Type B pancreatic cell (in vitro differentiated cells): ENCODE measurements at regions not wholly inside any gene's neighbourhood (a gene's known extent, or its start where the extent isn't known, plus 50 kb on each side); places are given as distances from the start of the nearest gene placed in this dataset.

Experiments used
- DNase-seq: peaks from one replicate; pipeline ENCODE4 v3.0.0; 2021; ENCODE audit warnings: mixed read lengths; ENCODE audit not compliant: unreplicated experiment; ENCODE audit errors: extremely low spot score
- H3K27ac Mint-ChIP-seq: 2 replicates; pipeline ENCODE4 v1.8.0; 2021; ENCODE audit warnings: mild to moderate bottlenecking, mixed read lengths
- H3K27me3 Mint-ChIP-seq: 2 replicates; pipeline ENCODE4 v1.8.0; 2021; ENCODE audit warnings: mixed read lengths
- H3K36me3 Mint-ChIP-seq: 2 replicates; pipeline ENCODE4 v1.8.0; 2021; ENCODE audit warnings: mixed read lengths
- H3K4me1 Mint-ChIP-seq: one replicate; pipeline ENCODE4 v1.8.0; 2021; ENCODE audit warnings: mixed read lengths; ENCODE audit not compliant: unreplicated experiment
- H3K4me3 Mint-ChIP-seq: 2 replicates; pipeline ENCODE4 v1.8.0; 2021; ENCODE audit warnings: mild to moderate bottlenecking, mixed read lengths
- H3K9me3 Mint-ChIP-seq: 2 replicates; pipeline ENCODE4 v1.8.0; 2021; ENCODE audit warnings: mixed read lengths
- TF ChIP-seq, protein P1 (sequence below): fragments of 200-600 bp; sonication (generic); conservative IDR thresholded peaks from 2 replicates; pipeline ENCODE4 v1.5.0; 2021; ENCODE audit warnings: antibody characterized with exemption, mild to moderate bottlenecking

DNA sequence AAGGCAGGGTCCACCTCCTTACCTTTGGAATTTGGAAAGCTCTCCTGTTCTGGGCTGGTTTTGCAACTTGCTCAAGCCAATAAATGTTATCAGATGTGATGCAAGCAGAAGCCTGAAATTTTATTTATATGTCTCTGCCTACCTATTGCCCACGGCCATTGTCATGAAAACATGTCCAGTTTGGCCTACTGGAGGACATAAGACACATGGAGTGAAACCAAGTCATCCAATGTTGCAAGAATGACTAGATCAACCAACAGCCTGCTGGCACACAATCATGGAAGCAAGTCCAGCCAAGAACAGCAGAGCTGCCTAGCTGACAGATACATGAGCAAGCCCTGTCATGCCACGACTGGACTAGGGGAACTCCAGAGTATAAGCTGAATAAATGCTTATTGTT is 56.7 kb upstream of the IRAK1BP1 start:
- no peak overlapping the region for H3K4me3 Mint-ChIP-seq
- no peaks in the 10 kb centered on the region for H3K9me3 Mint-ChIP-seq
- H3K4me1 Mint-ChIP-seq = no peaks in the 10 kb centered on the region
- H3K27ac Mint-ChIP-seq = no peak overlapping the region
- DNase-seq = no peak
- H3K27me3 Mint-ChIP-seq = no peaks in the 10 kb centered on the region
- TF ChIP-seq, protein P1, sequence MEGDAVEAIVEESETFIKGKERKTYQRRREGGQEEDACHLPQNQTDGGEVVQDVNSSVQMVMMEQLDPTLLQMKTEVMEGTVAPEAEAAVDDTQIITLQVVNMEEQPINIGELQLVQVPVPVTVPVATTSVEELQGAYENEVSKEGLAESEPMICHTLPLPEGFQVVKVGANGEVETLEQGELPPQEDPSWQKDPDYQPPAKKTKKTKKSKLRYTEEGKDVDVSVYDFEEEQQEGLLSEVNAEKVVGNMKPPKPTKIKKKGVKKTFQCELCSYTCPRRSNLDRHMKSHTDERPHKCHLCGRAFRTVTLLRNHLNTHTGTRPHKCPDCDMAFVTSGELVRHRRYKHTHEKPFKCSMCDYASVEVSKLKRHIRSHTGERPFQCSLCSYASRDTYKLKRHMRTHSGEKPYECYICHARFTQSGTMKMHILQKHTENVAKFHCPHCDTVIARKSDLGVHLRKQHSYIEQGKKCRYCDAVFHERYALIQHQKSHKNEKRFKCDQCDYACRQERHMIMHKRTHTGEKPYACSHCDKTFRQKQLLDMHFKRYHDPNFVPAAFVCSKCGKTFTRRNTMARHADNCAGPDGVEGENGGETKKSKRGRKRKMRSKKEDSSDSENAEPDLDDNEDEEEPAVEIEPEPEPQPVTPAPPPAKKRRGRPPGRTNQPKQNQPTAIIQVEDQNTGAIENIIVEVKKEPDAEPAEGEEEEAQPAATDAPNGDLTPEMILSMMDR = no peak
- no peaks in the 10 kb centered on the region for H3K36me3 Mint-ChIP-seq
